GM13977 (cell line): ENCODE measurements at regions not wholly inside any gene's neighbourhood (a gene's known extent, or its start where the extent isn't known, plus 50 kb on each side); places are given as distances from the start of the nearest gene placed in this dataset.

Source experiments
- DNase-seq: peaks from one replicate; pipeline ENCODE4 v3.0.0; 2012; ENCODE audit warnings: low spot score
- in situ Hi-C: fragments of 300-500 bp; cut with MboI; formaldehyde crosslinking; loops from one replicate; pipeline ENCODE4 v1.12.0; 2022; ENCODE audit warnings: low sequenced_read_pairs, low pct_unique_long_range_greater_than_20kb, mixed read lengths, inconsistent platforms; ENCODE audit not compliant: unreplicated experiment
- TF ChIP-seq, protein P1 (sequence below): IDR thresholded peaks from 2 replicates; pipeline ENCODE4 v1.5.1; 2012; ENCODE audit warnings: mild to moderate bottlenecking, control low read depth; ENCODE audit not compliant: insufficient read depth; ENCODE audit errors: extremely low read depth, missing control alignments

- in situ Hi-C loops = no loop called here
- DNase-seq = no peak
- TF ChIP-seq, protein P1, sequence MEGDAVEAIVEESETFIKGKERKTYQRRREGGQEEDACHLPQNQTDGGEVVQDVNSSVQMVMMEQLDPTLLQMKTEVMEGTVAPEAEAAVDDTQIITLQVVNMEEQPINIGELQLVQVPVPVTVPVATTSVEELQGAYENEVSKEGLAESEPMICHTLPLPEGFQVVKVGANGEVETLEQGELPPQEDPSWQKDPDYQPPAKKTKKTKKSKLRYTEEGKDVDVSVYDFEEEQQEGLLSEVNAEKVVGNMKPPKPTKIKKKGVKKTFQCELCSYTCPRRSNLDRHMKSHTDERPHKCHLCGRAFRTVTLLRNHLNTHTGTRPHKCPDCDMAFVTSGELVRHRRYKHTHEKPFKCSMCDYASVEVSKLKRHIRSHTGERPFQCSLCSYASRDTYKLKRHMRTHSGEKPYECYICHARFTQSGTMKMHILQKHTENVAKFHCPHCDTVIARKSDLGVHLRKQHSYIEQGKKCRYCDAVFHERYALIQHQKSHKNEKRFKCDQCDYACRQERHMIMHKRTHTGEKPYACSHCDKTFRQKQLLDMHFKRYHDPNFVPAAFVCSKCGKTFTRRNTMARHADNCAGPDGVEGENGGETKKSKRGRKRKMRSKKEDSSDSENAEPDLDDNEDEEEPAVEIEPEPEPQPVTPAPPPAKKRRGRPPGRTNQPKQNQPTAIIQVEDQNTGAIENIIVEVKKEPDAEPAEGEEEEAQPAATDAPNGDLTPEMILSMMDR = no peak
Measured at GRCh38 chrX:38856670-38857265, 55.5 kb downstream of the MID1IP1 start.

DNA sequence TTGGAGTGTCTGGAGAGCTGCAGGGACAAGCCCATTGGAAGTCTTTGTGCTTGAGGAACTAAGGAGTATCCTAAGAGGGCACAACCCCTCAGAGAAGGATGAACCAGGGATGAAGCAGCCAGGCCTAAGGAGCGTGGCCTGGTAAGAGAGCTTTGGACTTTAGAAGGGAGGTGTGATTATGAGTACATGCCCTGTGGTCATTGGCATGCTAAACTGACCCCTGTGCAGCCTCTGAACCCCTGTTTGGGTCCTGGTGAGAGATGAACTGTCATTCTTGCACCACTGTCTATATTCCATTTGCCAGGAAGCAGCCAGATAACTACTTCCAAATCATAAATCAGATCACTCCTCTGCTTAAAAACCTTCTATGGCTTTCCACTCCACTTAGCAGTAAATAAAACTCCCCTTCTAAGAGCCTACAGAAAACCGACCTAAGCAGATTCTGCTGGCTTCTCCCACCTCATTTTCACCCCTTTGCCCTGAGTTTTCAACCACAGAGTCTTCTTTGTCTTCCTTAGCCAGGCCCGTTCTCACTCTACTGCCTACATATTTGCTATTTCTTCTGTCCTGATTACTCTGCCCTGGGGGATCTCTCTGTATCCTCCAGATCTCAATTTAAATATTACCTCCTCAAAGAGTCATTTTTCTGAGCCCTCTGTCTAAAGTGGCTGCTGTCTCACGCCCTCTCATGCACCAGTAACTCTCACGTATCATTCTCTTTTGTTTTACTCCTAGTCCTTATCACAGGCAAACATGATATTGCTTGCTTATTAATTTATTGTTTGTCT is 56.7 kb downstream of the MID1IP1 start:
- no peak for DNase-seq
- TF ChIP-seq, protein P1 = no peak
- in situ Hi-C loops = no loop called here

GRCh38 chrX:38859602-38860001 is 58.3 kb downstream of the MID1IP1 start:
- no peak for DNase-seq
- TF ChIP-seq, protein P1 = no peak
- in situ Hi-C loops = no loop called here

- DNase-seq = peak; percentile 13
- in situ Hi-C loops = no loop called here
- TF ChIP-seq, protein P1 = no peak
Measured at GRCh38 chrX:38860106-38861013, 59.1 kb downstream of the MID1IP1 start.

GRCh38 chrX:38861489-38861888 is 60.2 kb downstream of the MID1IP1 start:
- DNase-seq = no peak
- in situ Hi-C loops = no loop called here
- TF ChIP-seq, protein P1 = no peak

DNA sequence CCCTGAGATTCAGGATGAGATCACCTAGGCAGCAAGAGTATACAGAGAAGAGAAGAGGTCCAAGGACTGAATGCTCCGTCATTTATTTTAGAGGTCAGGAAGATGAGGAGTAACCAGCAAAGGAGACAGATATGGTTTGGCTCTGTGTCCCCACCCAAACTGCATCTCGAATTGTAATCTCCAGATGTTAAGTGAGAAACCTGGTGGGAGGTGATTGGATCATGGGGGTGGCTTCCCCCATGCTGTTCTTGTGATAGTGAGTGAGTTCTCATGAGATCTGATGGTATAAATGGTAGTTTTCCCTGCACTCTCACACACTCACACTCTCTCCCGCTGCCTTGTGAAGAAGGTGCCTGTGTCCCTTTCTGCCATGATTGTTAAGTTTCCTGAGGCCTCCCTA is 60.8 kb downstream of the MID1IP1 start:
- in situ Hi-C loops = no loop called here
- DNase-seq = no peak
- TF ChIP-seq, protein P1 = no peak
